ENCODE measurements at regions not wholly inside any gene's neighbourhood (a gene's known extent, or its start where the extent isn't known, plus 50 kb on each side); places are given as distances from the start of the nearest gene placed in this dataset.

- TF ChIP-seq PATZ1 (CRISPR knock-in tag; IDR thresholded peaks at IDR 0.05) (no peak), SKIL (CRISPR knock-in tag; IDR thresholded peaks at IDR 0.05; ENCODE audit: borderline replicate concordance) (no peak)
Measured at GRCh38 chr3:177371888-177372287, 174.6 kb upstream of the TBL1XR1 start (continued).

GRCh38 chr3:177374323-177374722, 177.0 kb upstream of the TBL1XR1 start:
- Histone ChIP-seq H3K9ac (ENCODE audit: insufficient read depth, low read depth, low read length) (no peak overlapping the region), H3K9me3 (ENCODE audit: low read length) (no peaks in the 10 kb centered on the region), H3K4me2 (ENCODE audit: low read depth, low read length) (no peak overlapping the region), H3K4me1 (ENCODE audit: insufficient read depth, low read length) (peaks cover 5% of the 10 kb centered on the region; the same call in 1 of the 2 replicates), H2AFZ (ENCODE audit: low read length) (no peak overlapping the region), H3K79me2 (ENCODE audit: insufficient read depth, low read length) (no peaks in the 10 kb centered on the region), H3K36me3 (replicated peaks in 1 of 2; ENCODE audit: control insufficient read depth in 1 of 2, insufficient read depth in 2 of 2, low read length in 2 of 2) (no peaks in the 10 kb centered on the region), H4K20me1 (ENCODE audit: insufficient read depth, low read length) (no peaks in the 10 kb centered on the region), H3K27me3 (ENCODE audit: control insufficient read depth in 1 of 2, insufficient read depth in 2 of 2, low read length in 2 of 2) (no peaks in the 10 kb centered on the region), H3K27ac (ENCODE audit: extremely low read length, insufficient read depth, low read length) (no peak overlapping the region), H3K4me3 (replicated peaks in 1 of 3; ENCODE audit: insufficient read depth in 1 of 3, low read depth in 2 of 3, low read length in 3 of 3) (no peak overlapping the region)
- DNase-seq (ENCODE audit: low spot score) (no peak), ATAC-seq (no peak), FAIRE-seq (no peak)
- CTCF ChIA-PET (ENCODE audit: low intra/inter-chr PET ratio, low total read pairs) = no interaction called here
- POLR2A ChIA-PET = interaction anchor here (1.4 kb wide), 1 partner anchor 14 kb away, joined by 3 read pairs; no protein-coding TSS in a partner anchor
- TF ChIP-seq RBAK (CRISPR knock-in tag; IDR thresholded peaks at IDR 0.05) (no peak), ZNF343 (CRISPR knock-in tag; IDR thresholded peaks at IDR 0.05) (no peak), HOXA9 (CRISPR knock-in tag; IDR thresholded peaks at IDR 0.05; ENCODE audit: borderline replicate concordance) (no peak), NRL (CRISPR knock-in tag; IDR thresholded peaks at IDR 0.05; ENCODE audit: borderline replicate concordance) (no peak), NONO (IDR thresholded peaks at IDR 0.05) (no peak), NONO (CRISPR knock-in tag; conservative IDR thresholded peaks at IDR 0.05) (no peak), AHR (CRISPR knock-in tag; IDR thresholded peaks at IDR 0.05) (no peak)
- in situ Hi-C loops (cut with HindIII; ENCODE audit: extremely low pct_ligation_motif_present, low pct_unique_long_range_greater_than_20kb) (no loop called here), intact Hi-C loops (cut with micrococcal nuclease; ENCODE audit: unreplicated experiment) (no loop called here)
- BruUV-seq (replicated peaks) = no TSS peak
- WGBS (ENCODE audit: low lambda C conversion rate) = 61% methylated on average over 3 of the region's 3 CpGs
